CD14-positive monocyte (primary cell): ENCODE measurements at regions not wholly inside any gene's neighbourhood (a gene's known extent, or its start where the extent isn't known, plus 50 kb on each side); places are given as distances from the start of the nearest gene placed in this dataset.

Experiments used
- DNase-seq, 3 donors: peaks; one replicate each; pipeline ENCODE4 v3.0.0-alpha.2; 2011 to 2022
- H2AFZ ChIP-seq: 2 replicates; pipeline ENCODE4 v1.6.0; 2012; ENCODE audit warnings: mild to moderate bottlenecking, low read depth, low read length, inconsistent platforms; ENCODE audit not compliant: insufficient read depth, poor library complexity, severe bottlenecking
- H3K27ac ChIP-seq, 2 donors: 1 replicate in 1 of 2; 2 replicates in 1 of 2; pipeline ENCODE4 v1.5.1; 2012 to 2013; ENCODE audit warnings: low read length in 2 of 2, control low read depth in 1 of 2, inconsistent platforms in 1 of 2, low read depth in 1 of 2, mild to moderate bottlenecking in 1 of 2
- H3K27me3 ChIP-seq, 2 donors: one replicate each; pipeline versions ENCODE4 v1.6.0 to v1.6.1; 2011 to 2013; ENCODE audit warnings: low read length in 2 of 2; ENCODE audit not compliant: control insufficient read depth in 2 of 2, insufficient read depth in 2 of 2
- H3K36me3 ChIP-seq, 2 donors: replicated peaks in 1 of 2; 1 replicate in 1 of 2; 2 replicates in 1 of 2; pipeline versions ENCODE4 v1.5.1 to v1.6.1; 2012 to 2013; ENCODE audit warnings: low read length in 2 of 2, control low read depth in 1 of 2, inconsistent platforms in 1 of 2, mild to moderate bottlenecking in 1 of 2; ENCODE audit not compliant: insufficient read depth in 2 of 2, control insufficient read depth in 1 of 2
- H3K4me1 ChIP-seq, 2 donors: 1 replicate in 1 of 2; 2 replicates in 1 of 2; pipeline versions ENCODE4 v1.5.1 to v1.6.1; 2012 to 2013; ENCODE audit warnings: low read length in 2 of 2, control low read depth in 1 of 2, inconsistent platforms in 1 of 2, mild to moderate bottlenecking in 1 of 2, moderate library complexity in 1 of 2; ENCODE audit not compliant: insufficient read depth in 2 of 2, control insufficient read depth in 1 of 2
- H3K4me2 ChIP-seq: replicated peaks from 2 replicates; pipeline ENCODE3; 2012; ENCODE audit warnings: low read length, moderate library complexity, mild to moderate bottlenecking; ENCODE audit not compliant: poor library complexity, severe bottlenecking; ENCODE audit errors: extremely low read depth
- H3K4me3 ChIP-seq, 3 experiments: fragments of 200-600 bp in 1 of 3; sonication (generic) in 1 of 3; replicated peaks in 1 of 3; 1 replicate in 2 of 3; 2 replicates in 1 of 3; pipeline ENCODE4 v1.5.1; 2011 to 2013; ENCODE audit warnings: low read length in 3 of 3, mild to moderate bottlenecking in 3 of 3, control low read depth in 2 of 3, low read depth in 2 of 3, inconsistent platforms in 1 of 3, moderate library complexity in 1 of 3
- H3K79me2 ChIP-seq: 2 replicates; pipeline ENCODE4 v1.6.0; 2012; ENCODE audit warnings: mild to moderate bottlenecking, control low read depth, inconsistent platforms, low read length, moderate library complexity; ENCODE audit not compliant: insufficient read depth
- H3K9ac ChIP-seq: 2 replicates; pipeline ENCODE4 v1.6.0; 2017; ENCODE audit warnings: low read length, mild to moderate bottlenecking; ENCODE audit not compliant: insufficient read depth, poor library complexity, severe bottlenecking
- H3K9me3 ChIP-seq, 2 donors: replicated peaks in 1 of 2; 1 replicate in 1 of 2; 2 replicates in 1 of 2; pipeline versions ENCODE4 v1.5.1 to v1.6.1; 2012 to 2013; ENCODE audit warnings: low read length in 2 of 2, control low read depth in 1 of 2; ENCODE audit not compliant: control insufficient read depth in 1 of 2, insufficient read depth in 1 of 2
- H4K20me1 ChIP-seq: 2 replicates; pipeline ENCODE4 v1.6.0; 2012; ENCODE audit warnings: mild to moderate bottlenecking, low read length, control low read depth, moderate library complexity; ENCODE audit not compliant: insufficient read depth
- H3K27ac Mint-ChIP-seq, 7 donors: one replicate each; pipeline ENCODE4 v1.8.0; 2020; ENCODE audit warnings: mild to moderate bottlenecking in 7 of 7, mixed read lengths in 7 of 7, moderate library complexity in 6 of 7, inconsistent platforms in 2 of 7
- H3K27me3 Mint-ChIP-seq, 3 donors: one replicate each; pipeline ENCODE4 v1.8.0; 2021 to 2022; ENCODE audit warnings: low read depth in 3 of 3, mild to moderate bottlenecking in 3 of 3, mixed read lengths in 3 of 3, moderate library complexity in 3 of 3, inconsistent platforms in 1 of 3
- H3K36me3 Mint-ChIP-seq, 2 donors: one replicate each; pipeline ENCODE4 v1.8.0; 2020; ENCODE audit warnings: mixed read lengths in 2 of 2, inconsistent platforms in 1 of 2, mild to moderate bottlenecking in 1 of 2
- H3K4me1 Mint-ChIP-seq: one replicate; pipeline ENCODE4 v1.8.0; 2020; ENCODE audit warnings: mild to moderate bottlenecking, mixed read lengths
- H3K4me3 Mint-ChIP-seq, 2 donors: one replicate each; pipeline ENCODE4 v1.8.0; 2020; ENCODE audit warnings: mild to moderate bottlenecking in 2 of 2, mixed read lengths in 2 of 2, moderate library complexity in 1 of 2
- H3K9me3 Mint-ChIP-seq, 7 donors: one replicate each; pipeline ENCODE4 v1.8.0; 2020 to 2022; ENCODE audit warnings: mixed read lengths in 7 of 7, mild to moderate bottlenecking in 6 of 7, moderate library complexity in 6 of 7, inconsistent platforms in 2 of 7
- WGBS: methylation state at CpG from one replicate; pipeline ENCODE4 v1.1.5; 2013; ENCODE audit warnings: missing lambda C conversion rate; ENCODE audit not compliant: insufficient coverage; 5-methylcytosine and 5-hydroxymethylcytosine counted together
- intact Hi-C, 2 donors: fragments of 100-400 bp; cut with micrococcal nuclease; formaldehyde crosslinking; loops; one replicate each; pipeline versions ENCODE4 v1.15.0 to v1.15.1; 2023
- TF ChIP-seq, protein P1 (sequence below): fragments of 200-600 bp; IDR thresholded peaks from one replicate; pipeline ENCODE4 v1.8.0; 2022; ENCODE audit warnings: antibody characterized with exemption, mild to moderate bottlenecking

DNA sequence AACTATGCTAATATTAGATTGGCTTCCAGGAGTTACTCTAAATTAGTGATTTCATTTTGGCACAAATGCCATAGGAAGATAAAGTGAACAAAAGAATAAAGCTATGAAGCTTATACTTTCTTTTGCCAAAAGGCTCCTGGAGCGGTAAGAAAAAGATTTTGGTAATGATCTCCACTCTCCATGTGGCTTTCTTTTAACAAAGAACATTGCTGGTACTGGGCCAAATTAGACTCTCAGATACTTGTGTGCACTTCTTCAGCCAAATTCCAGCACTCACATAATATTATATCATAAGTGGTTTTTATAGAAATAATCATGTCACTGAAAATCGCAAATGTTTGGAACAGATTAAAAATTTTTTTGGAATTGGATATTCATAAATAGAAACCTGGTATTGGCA, 142.4 kb upstream of the FGF13 start:
- DNase-seq: no peak
- Histone ChIP-seq H3K4me3 (no peak overlapping the region), H3K9me3 (no peaks in the 10 kb centered on the region), H3K79me2 (no peaks in the 10 kb centered on the region), H4K20me1 (no peaks in the 10 kb centered on the region), H3K27ac (no peak overlapping the region), H3K4me1 (no peaks in the 10 kb centered on the region), H3K4me2 (no peak overlapping the region), H2AFZ (no peak overlapping the region), H3K9ac (no peak overlapping the region), H3K36me3 (no peaks in the 10 kb centered on the region), H3K27me3 (no peaks in the 10 kb centered on the region)
- TF ChIP-seq, protein P1, sequence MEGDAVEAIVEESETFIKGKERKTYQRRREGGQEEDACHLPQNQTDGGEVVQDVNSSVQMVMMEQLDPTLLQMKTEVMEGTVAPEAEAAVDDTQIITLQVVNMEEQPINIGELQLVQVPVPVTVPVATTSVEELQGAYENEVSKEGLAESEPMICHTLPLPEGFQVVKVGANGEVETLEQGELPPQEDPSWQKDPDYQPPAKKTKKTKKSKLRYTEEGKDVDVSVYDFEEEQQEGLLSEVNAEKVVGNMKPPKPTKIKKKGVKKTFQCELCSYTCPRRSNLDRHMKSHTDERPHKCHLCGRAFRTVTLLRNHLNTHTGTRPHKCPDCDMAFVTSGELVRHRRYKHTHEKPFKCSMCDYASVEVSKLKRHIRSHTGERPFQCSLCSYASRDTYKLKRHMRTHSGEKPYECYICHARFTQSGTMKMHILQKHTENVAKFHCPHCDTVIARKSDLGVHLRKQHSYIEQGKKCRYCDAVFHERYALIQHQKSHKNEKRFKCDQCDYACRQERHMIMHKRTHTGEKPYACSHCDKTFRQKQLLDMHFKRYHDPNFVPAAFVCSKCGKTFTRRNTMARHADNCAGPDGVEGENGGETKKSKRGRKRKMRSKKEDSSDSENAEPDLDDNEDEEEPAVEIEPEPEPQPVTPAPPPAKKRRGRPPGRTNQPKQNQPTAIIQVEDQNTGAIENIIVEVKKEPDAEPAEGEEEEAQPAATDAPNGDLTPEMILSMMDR: no peak
- Mint-ChIP-seq H3K9me3 (peaks cover 0 to 1% (median 0%) of the 10 kb centered on the region in 7 donors), H3K27ac (no peak overlapping the region), H3K27me3 (peaks cover 0 to 7% (median 2%) of the 10 kb centered on the region in 3 donors), H3K36me3 (no peaks in the 10 kb centered on the region), H3K4me3 (no peak overlapping the region), H3K4me1 (no peaks in the 10 kb centered on the region)
- intact Hi-C loops: no loop called here
- WGBS: no CpG with 5 or more reads among the region's 2 CpGs

GRCh38 chrX:138849521-138849920, 138.0 kb upstream of the FGF13 start:
- no peaks in the 10 kb centered on the region for H4K20me1 ChIP-seq
- Mint-ChIP-seq H3K27me3 (peaks cover under 1 to 6% (median 3%) of the 10 kb centered on the region in 3 donors), H3K4me1 (no peaks in the 10 kb centered on the region), H3K9me3 (peaks cover 0 to 3% (median 0%) of the 10 kb centered on the region in 7 donors), H3K27ac (no peak overlapping the region), H3K36me3 (no peaks in the 10 kb centered on the region), H3K4me3 (no peak overlapping the region)
- intact Hi-C loops: no loop called here
- H3K79me2 ChIP-seq: no peaks in the 10 kb centered on the region
- no peak for DNase-seq
- no peak overlapping the region for H2AFZ ChIP-seq
- no peak overlapping the region for H3K4me2 ChIP-seq
- H3K4me1 ChIP-seq: no peaks in the 10 kb centered on the region
- TF ChIP-seq, protein P1: no peak
- peaks cover 0 to 2% of the 10 kb centered on the region in 2 donors for H3K27me3 ChIP-seq
- no peak overlapping the region for H3K4me3 ChIP-seq
- no peak overlapping the region for H3K27ac ChIP-seq
- H3K36me3 ChIP-seq: no peaks in the 10 kb centered on the region
- no peak overlapping the region for H3K9ac ChIP-seq
- WGBS: no CpG with 5 or more reads among the region's 2 CpGs
- H3K9me3 ChIP-seq: no peaks in the 10 kb centered on the region
